ENCODE measurements at regions not wholly inside any gene's neighbourhood (a gene's known extent, or its start where the extent isn't known, plus 50 kb on each side); places are given as distances from the start of the nearest gene placed in this dataset.
A peak's percentile ranks its signal among the peaks of the same experiment; 100 is the strongest.

- no peak overlapping the region for H3K4me3 ChIP-seq
- H3K9me3 ChIP-seq, result no peaks in the 10 kb centered on the region
- intact Hi-C loops (cut with DNase I; ENCODE audit: low total_unique reads), result no loop called here
- no peaks in the 10 kb centered on the region for H3K4me1 ChIP-seq
- WGBS, 2 donors, result 87 to 91% methylated on average over 6 of the region's 6 CpGs
- H3K27me3 ChIP-seq, result no peaks in the 10 kb centered on the region
- H3K36me3 ChIP-seq (ENCODE audit: low read depth, missing control alignments), result no peaks in the 10 kb centered on the region
- no peak overlapping the region for H3K27ac ChIP-seq
- no peak for TF ChIP-seq POLR2A (IDR thresholded peaks at IDR 0.05)
- TF ChIP-seq, protein P1, sequence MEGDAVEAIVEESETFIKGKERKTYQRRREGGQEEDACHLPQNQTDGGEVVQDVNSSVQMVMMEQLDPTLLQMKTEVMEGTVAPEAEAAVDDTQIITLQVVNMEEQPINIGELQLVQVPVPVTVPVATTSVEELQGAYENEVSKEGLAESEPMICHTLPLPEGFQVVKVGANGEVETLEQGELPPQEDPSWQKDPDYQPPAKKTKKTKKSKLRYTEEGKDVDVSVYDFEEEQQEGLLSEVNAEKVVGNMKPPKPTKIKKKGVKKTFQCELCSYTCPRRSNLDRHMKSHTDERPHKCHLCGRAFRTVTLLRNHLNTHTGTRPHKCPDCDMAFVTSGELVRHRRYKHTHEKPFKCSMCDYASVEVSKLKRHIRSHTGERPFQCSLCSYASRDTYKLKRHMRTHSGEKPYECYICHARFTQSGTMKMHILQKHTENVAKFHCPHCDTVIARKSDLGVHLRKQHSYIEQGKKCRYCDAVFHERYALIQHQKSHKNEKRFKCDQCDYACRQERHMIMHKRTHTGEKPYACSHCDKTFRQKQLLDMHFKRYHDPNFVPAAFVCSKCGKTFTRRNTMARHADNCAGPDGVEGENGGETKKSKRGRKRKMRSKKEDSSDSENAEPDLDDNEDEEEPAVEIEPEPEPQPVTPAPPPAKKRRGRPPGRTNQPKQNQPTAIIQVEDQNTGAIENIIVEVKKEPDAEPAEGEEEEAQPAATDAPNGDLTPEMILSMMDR (IDR thresholded peaks at IDR 0.05), result no peak
- no peak for DNase-seq
Observed at GRCh38 chr15:92320012-92320699, 73.5 kb upstream of the ST8SIA2 start.

GRCh38 chr15:92322566-92323355, 70.9 kb upstream of the ST8SIA2 start:
- TF ChIP-seq POLR2A (IDR thresholded peaks at IDR 0.05), result no peak
- TF ChIP-seq, protein P1 (IDR thresholded peaks at IDR 0.05), result no peak
- intact Hi-C loops (cut with DNase I; ENCODE audit: low total_unique reads), result no loop called here
- H3K9me3 ChIP-seq, result no peaks in the 10 kb centered on the region
- H3K4me3 ChIP-seq, result no peak overlapping the region
- WGBS, 2 donors, result 66 to 71% methylated on average over 13 of the region's 13 CpGs
- no peak overlapping the region for H3K27ac ChIP-seq
- peak; percentile 18 for DNase-seq
- no peaks in the 10 kb centered on the region for H3K4me1 ChIP-seq
- no peaks in the 10 kb centered on the region for H3K27me3 ChIP-seq
- no peaks in the 10 kb centered on the region for H3K36me3 ChIP-seq (ENCODE audit: low read depth, missing control alignments)

- Histone ChIP-seq H3K27ac (no peak overlapping the region), H3K4me3 (no peak overlapping the region), H3K36me3 (ENCODE audit: low read depth, missing control alignments) (no peaks in the 10 kb centered on the region), H3K9me3 (no peaks in the 10 kb centered on the region), H3K27me3 (no peaks in the 10 kb centered on the region), H3K4me1 (no peaks in the 10 kb centered on the region)
- intact Hi-C loops (cut with DNase I; ENCODE audit: low total_unique reads), result no loop called here
- 58 to 70% methylated on average over 3 of the region's 3 CpGs for WGBS, 2 donors
- DNase-seq, result no peak
- TF ChIP-seq POLR2A (IDR thresholded peaks at IDR 0.05), result no peak
- TF ChIP-seq, protein P1 (IDR thresholded peaks at IDR 0.05), result no peak
Observed at GRCh38 chr15:92323525-92323924, 70.2 kb upstream of the ST8SIA2 start.

DNA sequence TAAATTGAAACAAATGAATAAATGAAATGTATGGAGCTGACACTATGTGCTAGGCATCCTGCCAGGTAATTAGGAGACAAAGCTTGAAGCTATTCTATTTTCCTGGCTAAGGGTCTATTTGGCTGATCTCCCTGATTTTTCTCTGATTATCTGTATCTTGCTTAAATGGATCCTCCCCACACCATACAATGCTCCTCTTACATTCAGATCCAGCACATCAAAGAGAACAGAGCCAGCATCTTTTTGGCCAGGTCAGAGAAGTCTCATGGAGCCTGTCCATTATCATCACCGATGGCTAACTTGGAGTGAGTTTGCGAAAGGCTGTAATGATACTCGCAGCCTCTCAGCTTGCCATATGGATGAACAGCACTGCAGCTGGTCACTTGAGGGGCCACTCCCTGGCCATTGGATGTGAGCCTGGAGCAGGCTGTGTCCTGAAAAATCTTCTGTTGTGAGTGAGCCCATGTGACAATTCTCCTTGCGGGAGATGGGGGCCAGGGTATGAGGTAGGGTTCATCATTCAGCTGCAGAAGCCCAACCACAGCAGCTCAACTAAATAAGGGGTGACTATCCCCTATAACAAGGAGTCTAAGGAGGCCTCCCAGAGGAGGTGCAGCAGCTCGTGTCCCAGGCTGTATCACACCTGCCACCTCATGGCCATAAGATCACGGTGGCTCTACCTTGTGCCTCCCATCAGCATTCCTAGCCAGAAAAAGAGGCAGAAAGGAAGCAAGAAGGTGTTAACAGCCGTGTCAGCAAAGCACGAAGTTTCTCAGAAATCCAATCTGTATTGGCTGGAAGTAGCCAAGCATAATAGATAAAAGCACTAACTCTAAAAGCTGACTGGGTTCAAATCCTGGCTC, 69.3 kb upstream of the ST8SIA2 start:
- no peak for DNase-seq
- intact Hi-C loops (cut with DNase I; ENCODE audit: low total_unique reads), result no loop called here

More for the DNA sequence above, 69.3 kb upstream of the ST8SIA2 start:
- Histone ChIP-seq H3K4me1 (no peaks in the 10 kb centered on the region), H3K36me3 (ENCODE audit: low read depth, missing control alignments) (no peaks in the 10 kb centered on the region), H3K4me3 (no peak overlapping the region), H3K27me3 (no peaks in the 10 kb centered on the region), H3K27ac (no peak overlapping the region), H3K9me3 (no peaks in the 10 kb centered on the region)
- TF ChIP-seq, protein P1 (IDR thresholded peaks at IDR 0.05), result no peak
- TF ChIP-seq POLR2A (IDR thresholded peaks at IDR 0.05), result no peak
- 53 to 68% methylated on average over 7 to 8 of the region's 8 CpGs for WGBS, 2 donors

All from testis (tissue), 2 donors.